ENCODE measurements at regions not wholly inside any gene's neighbourhood (a gene's known extent, or its start where the extent isn't known, plus 50 kb on each side); places are given as distances from the start of the nearest gene placed in this dataset.

- DNase-seq (ENCODE audit: low spot score) = no peak
These were observed 70.6 kb upstream of the ADARB2 start for GRCh38 chr10:1807924-1808323.

GRCh38 chr10:1807196-1807595 is 69.9 kb upstream of the ADARB2 start:
- no peak for DNase-seq (ENCODE audit: low spot score)

DNA sequence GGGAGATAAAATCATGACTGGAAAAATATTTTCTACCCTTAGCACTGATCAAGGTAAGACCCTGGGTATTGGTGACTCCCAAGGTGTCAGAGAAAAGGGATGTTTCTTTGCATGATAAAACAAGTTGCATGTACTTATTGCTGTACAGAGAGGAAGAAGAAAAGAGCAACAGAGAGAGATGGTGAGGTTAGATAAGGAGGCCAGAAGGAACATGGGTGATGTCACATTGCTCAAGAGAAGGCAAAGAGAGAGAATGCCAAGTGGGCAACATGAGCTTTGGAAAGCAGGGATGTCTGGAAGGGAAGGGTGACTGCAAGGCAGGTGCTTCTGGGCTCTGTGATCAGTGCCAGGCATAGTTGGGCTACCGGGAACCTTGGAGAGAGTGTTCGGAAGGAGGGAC is 65.1 kb upstream of the ADARB2 start:
- DNase-seq (ENCODE audit: low spot score) = no peak

DNA sequence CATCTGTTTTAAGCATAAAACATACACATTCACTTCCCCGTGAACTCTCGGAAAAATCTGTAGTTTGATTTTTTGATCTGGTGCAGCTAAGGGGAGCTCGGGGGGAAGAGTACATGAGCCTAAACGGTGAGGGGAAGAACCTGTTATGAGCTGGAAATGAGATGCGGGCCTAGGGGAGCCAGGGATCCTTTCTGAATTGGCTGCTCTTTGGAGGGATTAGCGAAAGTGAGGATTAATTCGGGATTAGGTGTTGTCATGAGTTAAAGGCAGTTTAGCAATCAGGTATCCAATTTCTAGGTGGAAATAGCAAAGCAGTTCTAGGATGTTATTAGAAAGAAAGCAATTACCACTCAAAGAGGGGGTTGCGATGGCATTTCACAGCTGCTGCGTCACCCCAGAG is 51.1 kb upstream of the ADARB2 start:
- no peak for DNase-seq (ENCODE audit: low spot score)
